SK-N-MC (cell line): ENCODE measurements at regions not wholly inside any gene's neighbourhood (a gene's known extent, or its start where the extent isn't known, plus 50 kb on each side); places are given as distances from the start of the nearest gene placed in this dataset.

Experiments
- DNase-seq: peaks from one replicate; pipeline ENCODE4 v3.0.0-alpha.2; 2011; ENCODE audit warnings: low read depth, low spot score
- H3K27ac ChIP-seq: fragments of 200-600 bp; sonication (generic); 2 replicates; pipeline ENCODE4 v1.5.1; 2016; ENCODE audit warnings: mixed run types
- H3K36me3 ChIP-seq: fragments of 200-600 bp; sonication (generic); 2 replicates; pipeline ENCODE4 v1.6.1; 2017; ENCODE audit warnings: antibody characterized with exemption, low read length, mixed read lengths; ENCODE audit not compliant: insufficient read depth
- H3K4me3 ChIP-seq: fragments of 200-600 bp; sonication (generic); 2 replicates; pipeline ENCODE4 v1.5.1; 2016
- H3K9ac ChIP-seq: fragments of 200-600 bp; sonication (generic); 2 replicates; pipeline ENCODE4 v1.8.0; 2017; ENCODE audit warnings: mixed run types, mixed read lengths; ENCODE audit not compliant: insufficient read length
- H3K9me3 ChIP-seq: fragments of 200-600 bp; sonication (generic); 2 replicates; pipeline ENCODE4 v1.6.1; 2017; ENCODE audit warnings: low read depth, mild to moderate bottlenecking, antibody characterized with exemption, low read length, moderate library complexity, mixed read lengths
- EZH2 ChIP-seq: fragments of 200-600 bp; sonication (generic); IDR thresholded peaks from one replicate; pipeline ENCODE4 v1.6.1; 2017; ENCODE audit warnings: antibody characterized with exemption
- FOXP2 ChIP-seq: optimal IDR thresholded peaks from 2 replicates; pipeline ENCODE3; 2011; ENCODE audit warnings: mild to moderate bottlenecking, moderate library complexity; ENCODE audit not compliant: insufficient read depth; ENCODE audit errors: extremely low read length, control extremely low read depth
- POLR2AphosphoS5 ChIP-seq: IDR thresholded peaks from 2 replicates; pipeline ENCODE4 v1.6.1; 2012; ENCODE audit warnings: mild to moderate bottlenecking, low read depth, low read length, borderline replicate concordance

DNA sequence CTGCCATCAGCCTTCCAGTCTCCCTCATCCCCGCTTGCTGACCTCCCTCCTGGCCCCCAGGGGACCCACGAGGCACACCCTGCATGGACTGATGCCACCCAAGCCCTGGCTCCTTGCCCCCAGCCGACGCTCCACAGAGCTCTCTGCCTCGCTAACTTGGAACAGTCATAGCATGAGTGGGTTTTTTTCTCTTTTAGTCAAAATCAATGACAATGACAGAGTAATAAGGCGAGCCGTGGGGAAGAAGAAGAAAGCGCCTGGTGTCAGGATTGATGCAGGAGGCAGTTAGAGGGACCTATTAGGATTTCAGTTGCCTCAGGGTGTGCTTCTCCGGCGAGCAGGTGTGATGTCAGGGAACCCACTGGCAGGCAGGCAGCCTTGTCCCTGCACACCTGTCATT is 176.3 kb upstream of the TNRC6C start:
- H3K9ac ChIP-seq = no peak overlapping the region
- DNase-seq = no peak
- H3K27ac ChIP-seq = no peak overlapping the region
- H3K36me3 ChIP-seq = no peaks in the 10 kb centered on the region
- no peaks in the 10 kb centered on the region for H3K9me3 ChIP-seq
- no peak for TF ChIP-seq EZH2
- TF ChIP-seq POLR2AphosphoS5 = no peak
- no peak for TF ChIP-seq FOXP2
- no peak overlapping the region for H3K4me3 ChIP-seq

DNA sequence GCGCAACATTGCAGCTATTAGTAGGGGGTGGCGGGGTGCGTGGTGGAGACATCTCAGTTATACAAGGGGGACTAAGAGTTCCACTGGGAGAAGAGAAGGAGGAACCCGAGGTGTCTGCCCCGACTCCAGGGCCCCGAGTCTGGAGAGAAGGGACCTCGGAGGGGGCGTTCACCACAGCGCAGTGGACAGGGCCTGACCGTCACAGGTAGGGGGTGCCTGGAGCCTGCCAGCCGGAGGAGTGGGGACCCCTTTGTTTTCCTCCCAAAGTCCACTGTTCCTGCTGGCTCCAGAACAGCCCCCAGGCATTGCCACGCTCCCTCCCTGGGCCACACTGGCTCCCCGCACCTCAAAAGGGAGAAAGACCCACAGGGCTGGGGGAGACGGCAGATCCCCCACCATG is 175.9 kb upstream of the TNRC6C start:
- no peak for DNase-seq
- no peak overlapping the region for H3K27ac ChIP-seq
- no peak for TF ChIP-seq FOXP2
- H3K4me3 ChIP-seq = no peak overlapping the region
- H3K36me3 ChIP-seq = no peaks in the 10 kb centered on the region
- no peaks in the 10 kb centered on the region for H3K9me3 ChIP-seq
- no peak overlapping the region for H3K9ac ChIP-seq

GRCh38 chr17:77783991-77784820 is 174.3 kb upstream of the TNRC6C start:
- Histone ChIP-seq H3K4me3 (no peak overlapping the region), H3K9ac (no peak overlapping the region), H3K9me3 (no peaks in the 10 kb centered on the region), H3K36me3 (no peaks in the 10 kb centered on the region), H3K27ac (no peak overlapping the region)
- DNase-seq = no peak
- no peak for TF ChIP-seq EZH2

DNA sequence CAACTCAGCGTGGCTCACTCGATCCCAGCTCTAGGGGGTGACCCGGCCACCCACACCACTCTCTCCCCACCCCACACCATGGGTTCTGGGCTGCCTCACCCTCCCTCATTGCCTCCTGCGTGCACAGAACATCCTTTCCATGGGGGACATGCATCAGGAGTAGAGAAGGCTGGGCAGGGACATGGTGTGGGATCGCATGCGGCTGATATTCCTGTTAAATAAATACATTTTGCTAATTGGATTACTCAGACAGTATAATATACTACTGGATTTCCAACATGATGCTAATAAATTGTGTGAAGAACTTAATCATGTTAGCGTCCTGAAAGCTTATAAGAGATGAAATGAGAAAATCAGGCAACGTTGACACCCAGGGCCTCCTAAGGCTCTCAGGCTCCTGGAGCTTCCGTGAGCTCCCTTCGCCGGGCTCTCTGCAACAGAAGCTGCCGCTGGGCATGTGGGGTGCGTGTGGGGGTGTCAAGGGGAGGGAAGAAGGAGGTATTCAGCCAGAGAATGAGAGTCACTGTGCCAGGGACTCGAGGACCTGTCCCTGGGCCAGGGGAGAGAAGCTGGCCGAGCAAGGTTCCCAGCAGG is 173.1 kb upstream of the TNRC6C start:
- H3K36me3 ChIP-seq = no peaks in the 10 kb centered on the region
- H3K4me3 ChIP-seq = no peak overlapping the region
- H3K9ac ChIP-seq = no peak overlapping the region
- DNase-seq = no peak
- no peaks in the 10 kb centered on the region for H3K9me3 ChIP-seq
- no peak for TF ChIP-seq FOXP2
- TF ChIP-seq POLR2AphosphoS5 = no peak
- TF ChIP-seq EZH2 = no peak
- no peak overlapping the region for H3K27ac ChIP-seq

- TF ChIP-seq FOXP2 (no peak), POLR2AphosphoS5 (no peak), EZH2 (no peak)
- no peak overlapping the region for H3K9ac ChIP-seq
- no peaks in the 10 kb centered on the region for H3K36me3 ChIP-seq
- H3K9me3 ChIP-seq = no peaks in the 10 kb centered on the region
- H3K4me3 ChIP-seq = no peak overlapping the region
- H3K27ac ChIP-seq = no peak overlapping the region
- DNase-seq = no peak
These were observed 172.4 kb upstream of the TNRC6C start for GRCh38 chr17:77786090-77786489.

DNA sequence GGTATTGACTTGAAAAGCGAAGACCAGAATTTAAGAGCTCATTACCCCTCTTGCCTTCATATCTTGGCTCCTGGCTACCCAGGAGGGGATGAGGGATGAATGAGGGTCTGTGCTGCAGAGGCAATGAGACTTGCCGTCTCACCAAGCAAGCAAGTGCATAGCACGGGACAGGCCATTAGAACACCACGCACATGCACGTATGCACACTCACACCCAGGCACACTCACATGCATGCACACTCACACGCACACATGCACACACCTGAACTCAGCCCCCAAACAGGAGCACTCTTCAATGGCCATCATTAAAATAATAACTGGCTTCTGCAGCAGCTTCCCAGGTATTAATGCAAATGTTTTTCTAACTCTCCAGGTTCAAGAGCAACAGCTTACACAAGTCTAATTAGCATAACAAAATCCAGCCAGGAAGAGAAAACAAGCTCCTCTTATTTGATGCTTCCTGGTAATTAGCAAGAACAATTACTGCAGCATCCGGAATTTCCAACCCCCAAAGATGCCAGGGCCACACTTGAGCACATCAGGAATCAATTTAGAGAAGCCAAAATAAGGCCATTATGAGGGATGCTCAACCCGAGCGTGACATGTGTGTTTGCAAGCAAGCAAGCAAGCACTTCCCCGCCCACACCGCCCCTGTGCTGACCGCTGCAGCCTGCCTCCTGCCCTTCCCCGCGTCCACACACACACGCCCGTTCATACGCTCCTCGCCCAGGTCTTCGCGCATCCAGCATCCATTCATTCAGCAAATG is 171.6 kb upstream of the TNRC6C start:
- Histone ChIP-seq H3K27ac (no peak overlapping the region), H3K9me3 (no peaks in the 10 kb centered on the region), H3K4me3 (no peak overlapping the region), H3K9ac (no peak overlapping the region), H3K36me3 (no peaks in the 10 kb centered on the region)
- DNase-seq = no peak
- no peak for TF ChIP-seq EZH2
- TF ChIP-seq POLR2AphosphoS5 = no peak
- no peak for TF ChIP-seq FOXP2

GRCh38 chr17:77790143-77790829 is 168.2 kb upstream of the TNRC6C start:
- Histone ChIP-seq H3K9me3 (no peaks in the 10 kb centered on the region), H3K27ac (no peak overlapping the region), H3K9ac (no peak overlapping the region), H3K4me3 (no peak overlapping the region), H3K36me3 (no peaks in the 10 kb centered on the region)
- DNase-seq = no peak
- no peak for TF ChIP-seq FOXP2
- TF ChIP-seq POLR2AphosphoS5 = no peak
- no peak for TF ChIP-seq EZH2

- Histone ChIP-seq H3K4me3 (no peak overlapping the region), H3K9ac (no peak overlapping the region), H3K27ac (no peak overlapping the region), H3K36me3 (no peaks in the 10 kb centered on the region), H3K9me3 (no peaks in the 10 kb centered on the region)
- TF ChIP-seq POLR2AphosphoS5 (no peak), EZH2 (no peak)
- DNase-seq = no peak
These were observed 165.9 kb upstream of the TNRC6C start for GRCh38 chr17:77792626-77793025.
